Activated T-cell treated with anti-CD3 and anti-CD28 coated beads, Interleukin-2, amount 50 U/mL, for 4 hours (primary cell): ENCODE measurements at regions not wholly inside any gene's neighbourhood (a gene's known extent, or its start where the extent isn't known, plus 50 kb on each side); places are given as distances from the start of the nearest gene placed in this dataset.
A peak's percentile ranks its signal among the peaks of the same experiment; 100 is the strongest.
"Not testable (repeated sequence)": the region's sequence is repeated elsewhere in the genome, so short reads cannot be mapped to it uniquely, and the experiment has no call there.

Experiments
- ATAC-seq, 2 donors: fragments of 200-7000 bp; cut with Tn5 transposase; one replicate each; pipeline ENCODE4 v1.10.0; 2021
- DNase-seq: peaks from one replicate; pipeline ENCODE4 v3.0.0-alpha.2; 2020
- H3K27me3 Mint-ChIP-seq: one replicate; pipeline ENCODE4 v1.8.0; 2021; ENCODE audit warnings: low read depth, mixed read lengths
- H3K36me3 Mint-ChIP-seq: one replicate; pipeline ENCODE4 v1.8.0; 2022; ENCODE audit warnings: mixed read lengths; ENCODE audit not compliant: insufficient read depth
- H3K4me1 Mint-ChIP-seq: one replicate; pipeline ENCODE4 v1.8.0; 2021; ENCODE audit warnings: low read depth, mixed read lengths
- H3K4me3 Mint-ChIP-seq: one replicate; pipeline ENCODE4 v1.8.0; 2021; ENCODE audit warnings: mild to moderate bottlenecking, moderate library complexity, mixed read lengths
- H3K9me3 Mint-ChIP-seq: one replicate; pipeline ENCODE4 v1.8.0; 2021; ENCODE audit warnings: mixed read lengths

GRCh38 chr6:26961236-26961635 lies 286.3 kb upstream of the PRSS16 start:
- not testable (repeated sequence) for DNase-seq, ATAC-seq, H3K27me3 Mint-ChIP-seq, H3K4me3 Mint-ChIP-seq, H3K9me3 Mint-ChIP-seq, H3K4me1 Mint-ChIP-seq, H3K36me3 Mint-ChIP-seq

- H3K4me3 Mint-ChIP-seq = no peak overlapping the region
- no peaks in the 10 kb centered on the region for H3K36me3 Mint-ChIP-seq
- no peaks in the 10 kb centered on the region for H3K4me1 Mint-ChIP-seq
- H3K27me3 Mint-ChIP-seq = peaks cover 16% of the 10 kb centered on the region
- no peak for ATAC-seq
- DNase-seq = no peak
- H3K9me3 Mint-ChIP-seq = no peaks in the 10 kb centered on the region
Observed at GRCh38 chr6:27002447-27002846, 245.1 kb upstream of the PRSS16 start.

- ATAC-seq = no peak
- no peak for DNase-seq
- H3K4me3 Mint-ChIP-seq = no peak overlapping the region
- peaks cover 3% of the 10 kb centered on the region for H3K9me3 Mint-ChIP-seq
- no peaks in the 10 kb centered on the region for H3K4me1 Mint-ChIP-seq
- peaks cover 47% of the 10 kb centered on the region for H3K27me3 Mint-ChIP-seq
- H3K36me3 Mint-ChIP-seq = no peaks in the 10 kb centered on the region
Observed at GRCh38 chr6:27007020-27007419, 240.5 kb upstream of the PRSS16 start.

- not testable (repeated sequence) for H3K4me3 Mint-ChIP-seq, DNase-seq, H3K9me3 Mint-ChIP-seq, ATAC-seq, H3K4me1 Mint-ChIP-seq, H3K36me3 Mint-ChIP-seq
- H3K27me3 Mint-ChIP-seq = peaks cover 54% of the 10 kb centered on the region
Observed at GRCh38 chr6:27008613-27009012, 238.9 kb upstream of the PRSS16 start.

GRCh38 chr6:27014053-27014452 lies 233.4 kb upstream of the PRSS16 start:
- not testable (repeated sequence) for ATAC-seq, H3K36me3 Mint-ChIP-seq, H3K4me1 Mint-ChIP-seq, H3K4me3 Mint-ChIP-seq, DNase-seq
- peaks cover 27% of the 10 kb centered on the region for H3K9me3 Mint-ChIP-seq
- H3K27me3 Mint-ChIP-seq = peaks cover 40% of the 10 kb centered on the region

GRCh38 chr6:27016689-27017088 lies 230.8 kb upstream of the PRSS16 start:
- DNase-seq (no peak), ATAC-seq (no peak)
- Mint-ChIP-seq H3K4me3 (no peak overlapping the region), H3K36me3 (no peaks in the 10 kb centered on the region), H3K27me3 (peaks cover 28% of the 10 kb centered on the region), H3K4me1 (peaks cover 8% of the 10 kb centered on the region), H3K9me3 (peaks cover 27% of the 10 kb centered on the region)

- not testable (repeated sequence) for ATAC-seq, H3K4me3 Mint-ChIP-seq, H3K36me3 Mint-ChIP-seq, H3K4me1 Mint-ChIP-seq, DNase-seq
- H3K9me3 Mint-ChIP-seq = peaks cover 27% of the 10 kb centered on the region
- peaks cover 20% of the 10 kb centered on the region for H3K27me3 Mint-ChIP-seq
Observed at GRCh38 chr6:27018401-27018800, 229.1 kb upstream of the PRSS16 start.

GRCh38 chr6:27019651-27020552 lies 227.6 kb upstream of the PRSS16 start:
- H3K4me3 Mint-ChIP-seq = peak overlapping the region; percentile 69
- ATAC-seq (peak; percentile 80 to 85), DNase-seq (peak; percentile 20)
- peaks cover 21% of the 10 kb centered on the region for H3K9me3 Mint-ChIP-seq
- H3K4me1 Mint-ChIP-seq = peaks cover 8% of the 10 kb centered on the region
- no peaks in the 10 kb centered on the region for H3K36me3 Mint-ChIP-seq
- H3K27me3 Mint-ChIP-seq = peaks cover 26% of the 10 kb centered on the region

- Mint-ChIP-seq H3K4me1 (peaks cover 8% of the 10 kb centered on the region), H3K9me3 (peaks cover 16% of the 10 kb centered on the region), H3K36me3 (no peaks in the 10 kb centered on the region), H3K27me3 (peaks cover 31% of the 10 kb centered on the region), H3K4me3 (peak overlapping the region; percentile 69)
- DNase-seq = no peak
- ATAC-seq = no peak
Observed at GRCh38 chr6:27020553-27020880, 227.0 kb upstream of the PRSS16 start.

- Mint-ChIP-seq H3K9me3 (peaks cover 3% of the 10 kb centered on the region), H3K27me3 (peaks cover 26% of the 10 kb centered on the region), H3K4me1 (peaks cover 8% of the 10 kb centered on the region), H3K4me3 (no peak overlapping the region), H3K36me3 (no peaks in the 10 kb centered on the region)
- no peak for DNase-seq
- no peak for ATAC-seq
Observed at GRCh38 chr6:27023664-27024063, 223.8 kb upstream of the PRSS16 start.

- H3K4me3 Mint-ChIP-seq = no peak overlapping the region
Observed at GRCh38 chr6:27025351-27025750, 222.2 kb upstream of the PRSS16 start.

GRCh38 chr6:27026361-27026760 lies 221.1 kb upstream of the PRSS16 start:
- no peaks in the 10 kb centered on the region for H3K4me1 Mint-ChIP-seq
- H3K9me3 Mint-ChIP-seq = no peaks in the 10 kb centered on the region
- ATAC-seq (no peak), DNase-seq (no peak)
- H3K27me3 Mint-ChIP-seq = peaks cover 17% of the 10 kb centered on the region
- no peak overlapping the region for H3K4me3 Mint-ChIP-seq
- H3K36me3 Mint-ChIP-seq = no peaks in the 10 kb centered on the region

More at GRCh38 chr6:27025351-27025750, 222.2 kb upstream of the PRSS16 start:
- DNase-seq (no peak), ATAC-seq (no peak)
- Mint-ChIP-seq H3K36me3 (no peaks in the 10 kb centered on the region), H3K9me3 (no peaks in the 10 kb centered on the region), H3K4me1 (peaks cover 5% of the 10 kb centered on the region), H3K27me3 (peaks cover 23% of the 10 kb centered on the region)

- no peaks in the 10 kb centered on the region for H3K36me3 Mint-ChIP-seq
- H3K4me1 Mint-ChIP-seq = no peaks in the 10 kb centered on the region
- peaks cover 33% of the 10 kb centered on the region for H3K27me3 Mint-ChIP-seq
- no peaks in the 10 kb centered on the region for H3K9me3 Mint-ChIP-seq
- no peak for DNase-seq
- H3K4me3 Mint-ChIP-seq = no peak overlapping the region
- no peak for ATAC-seq
Observed at GRCh38 chr6:27031302-27031701, 216.2 kb upstream of the PRSS16 start.

- H3K27me3 Mint-ChIP-seq = peaks cover 36% of the 10 kb centered on the region
- no peak overlapping the region for H3K4me3 Mint-ChIP-seq
- no peaks in the 10 kb centered on the region for H3K9me3 Mint-ChIP-seq
- no peak for ATAC-seq
- no peaks in the 10 kb centered on the region for H3K4me1 Mint-ChIP-seq
- H3K36me3 Mint-ChIP-seq = no peaks in the 10 kb centered on the region
- no peak for DNase-seq
Observed at GRCh38 chr6:27038498-27038897, 209.0 kb upstream of the PRSS16 start.

- no peaks in the 10 kb centered on the region for H3K36me3 Mint-ChIP-seq
- DNase-seq (no peak), ATAC-seq (no peak)
- no peaks in the 10 kb centered on the region for H3K9me3 Mint-ChIP-seq
- H3K4me3 Mint-ChIP-seq = no peak overlapping the region
- H3K4me1 Mint-ChIP-seq = no peaks in the 10 kb centered on the region
- H3K27me3 Mint-ChIP-seq = peaks cover 30% of the 10 kb centered on the region
Observed at GRCh38 chr6:27040244-27041042, 207.1 kb upstream of the PRSS16 start.
